ENCODE measurements at regions not wholly inside any gene's neighbourhood (a gene's known extent, or its start where the extent isn't known, plus 50 kb on each side); places are given as distances from the start of the nearest gene placed in this dataset.

DNA sequence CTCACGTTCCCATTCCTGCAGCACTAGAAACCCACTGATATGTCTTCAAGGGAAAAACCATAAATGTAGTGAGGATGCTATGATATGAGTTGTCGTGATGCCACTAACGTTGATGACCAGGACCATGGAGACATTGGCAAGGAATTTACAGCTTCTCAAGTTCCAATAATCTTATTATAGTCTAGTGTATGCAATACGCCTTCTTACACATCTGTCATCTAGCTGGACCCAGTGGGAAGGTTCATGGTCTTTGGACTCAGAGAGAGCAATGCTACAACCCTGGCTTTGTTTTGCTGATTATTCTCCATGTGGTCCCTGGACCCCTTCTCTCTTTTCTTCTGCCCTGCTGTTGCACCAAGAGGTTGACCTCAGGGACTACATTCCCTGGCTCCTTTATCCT lies 76.0 kb upstream of the BMP2 start:
- TF ChIP-seq POLR2A (IDR thresholded peaks at IDR 0.05; ENCODE audit: low read depth, low read length) (no peak), POLR2AphosphoS5 (IDR thresholded peaks at IDR 0.05; ENCODE audit: low read depth, low read length) (no peak)

Data from GM12891 (cell line).